H1 (cell line): ENCODE measurements at regions not wholly inside any gene's neighbourhood (a gene's known extent, or its start where the extent isn't known, plus 50 kb on each side); places are given as distances from the start of the nearest gene placed in this dataset.
A peak's percentile ranks its signal among the peaks of the same experiment; 100 is the strongest.
"Not testable (repeated sequence)": the region's sequence is repeated elsewhere in the genome, so short reads cannot be mapped to it uniquely, and the experiment has no call there.

Experiments
- CTCF ChIA-PET: fragments of 300-600 bp; sonication (Branson Sonifier 250); formaldehyde crosslinking; loops from one replicate; lab custom pipeline; 2021; ENCODE audit not compliant: partially characterized antibody; lab: Charles Lee
- POLR2A ChIA-PET: fragments of 300-600 bp; sonication (Branson Sonifier 250); formaldehyde crosslinking; loops from one replicate; lab custom pipeline; 2021; ENCODE audit warnings: inconsistent platforms; ENCODE audit not compliant: partially characterized antibody; lab: Charles Lee
- DNase-seq, 2 experiments: peaks; one replicate each; pipeline versions ENCODE4 v3.0.0 to v3.0.0-alpha.2; 2010 to 2022; ENCODE audit warnings: low spot score in 2 of 2, low read depth in 1 of 2, mixed read lengths in 1 of 2
- FAIRE-seq: peaks from 2 replicates; lab custom pipeline; 2011; peaks lifted over from hg19 to GRCh38; lab: Jason Lieb, UNC
- H2AFZ ChIP-seq: 2 replicates; pipeline ENCODE4 v1.8.1; 2012; ENCODE audit warnings: low read length, inconsistent platforms
- H2AK5ac ChIP-seq: 2 replicates; pipeline ENCODE4 v1.6.1; 2013; ENCODE audit warnings: low read depth, low read length
- H2BK120ac ChIP-seq: replicated peaks from 2 replicates; pipeline ENCODE3; 2013; ENCODE audit warnings: low read depth, low read length, inconsistent platforms
- H2BK12ac ChIP-seq: 2 replicates; pipeline ENCODE4 v1.6.1; 2013; ENCODE audit warnings: low read depth, low read length
- H2BK15ac ChIP-seq: 2 replicates; pipeline ENCODE4 v1.6.1; 2013; ENCODE audit warnings: low read length
- H2BK20ac ChIP-seq: 2 replicates; pipeline ENCODE4 v1.6.1; 2013; ENCODE audit warnings: low read length
- H2BK5ac ChIP-seq: 2 replicates; pipeline ENCODE4 v1.6.1; 2013; ENCODE audit warnings: low read depth, low read length
- H3K14ac ChIP-seq: 2 replicates; pipeline ENCODE4 v1.6.1; 2013; ENCODE audit warnings: inconsistent platforms; ENCODE audit not compliant: insufficient read length
- H3K18ac ChIP-seq: 2 replicates; pipeline ENCODE4 v1.6.1; 2013; ENCODE audit warnings: low read length; ENCODE audit errors: extremely low read depth
- H3K23ac ChIP-seq: 2 replicates; pipeline ENCODE4 v1.6.1; 2013; ENCODE audit warnings: inconsistent platforms; ENCODE audit not compliant: insufficient read length
- H3K23me2 ChIP-seq: 2 replicates; pipeline ENCODE4 v1.6.1; 2013; ENCODE audit warnings: low read depth, low read length
- H3K27ac ChIP-seq: 2 replicates; pipeline ENCODE4 v1.6.1; 2011; ENCODE audit warnings: low read depth, low read length, inconsistent platforms
- H3K27me3 ChIP-seq, 4 experiments: replicated peaks in 1 of 4; 1 replicate in 1 of 4; 2 replicates in 3 of 4; pipeline versions ENCODE4 v1.6.1 to v1.8.1; 2011 to 2013; ENCODE audit warnings: low read length in 3 of 4, mild to moderate bottlenecking in 3 of 4, inconsistent platforms in 2 of 4, mixed read lengths in 2 of 4, moderate library complexity in 1 of 4; ENCODE audit not compliant: control insufficient read depth in 3 of 4, insufficient read depth in 3 of 4; ENCODE audit errors: extremely low read depth in 1 of 4
- H3K36me3 ChIP-seq, 4 experiments: 2 replicates each; pipeline versions ENCODE4 v1.6.1 to v1.8.1; 2011 to 2013; ENCODE audit warnings: mild to moderate bottlenecking in 4 of 4, low read length in 3 of 4, moderate library complexity in 2 of 4, control low read depth in 1 of 4, inconsistent platforms in 1 of 4; ENCODE audit not compliant: insufficient read depth in 4 of 4, control insufficient read depth in 2 of 4
- H3K4ac ChIP-seq: replicated peaks from 2 replicates; pipeline ENCODE3; 2013; ENCODE audit warnings: low read length, low read depth, mixed read lengths, inconsistent platforms; ENCODE audit not compliant: insufficient read length
- H3K4me1 ChIP-seq, 4 experiments: replicated peaks in 1 of 4; 1 replicate in 1 of 4; 2 replicates in 3 of 4; pipeline versions ENCODE4 v1.6.1 to v1.8.1; 2011 to 2013; ENCODE audit warnings: low read length in 3 of 4, inconsistent platforms in 2 of 4, mixed read lengths in 1 of 4; ENCODE audit not compliant: insufficient read depth in 4 of 4, control insufficient read depth in 3 of 4
- H3K4me2 ChIP-seq, 2 experiments: 2 replicates each; pipeline versions ENCODE4 v1.6.1 to v1.8.1; 2011 to 2013; ENCODE audit warnings: low read depth in 2 of 2, low read length in 2 of 2, control low read depth in 1 of 2, inconsistent platforms in 1 of 2, mild to moderate bottlenecking in 1 of 2; ENCODE audit not compliant: insufficient read depth in 1 of 2
- H3K4me3 ChIP-seq, 4 experiments: fragments of 200-600, 300-600 bp in 1 of 4; sonication (generic), shearing (Covaris generic), sonication (Bioruptor Twin) in 1 of 4; 2 replicates each; pipeline versions ENCODE4 v1.5.1 to v1.8.1; 2011 to 2016; ENCODE audit warnings: low read length in 4 of 4, low read depth in 3 of 4, control low read depth in 2 of 4, inconsistent platforms in 2 of 4, mild to moderate bottlenecking in 2 of 4, mixed read lengths in 1 of 4, moderate library complexity in 1 of 4; ENCODE audit not compliant: insufficient read depth in 2 of 4; ENCODE audit errors: extremely low read depth in 1 of 4
- H3K56ac ChIP-seq: replicated peaks from 2 replicates; pipeline ENCODE3; 2013; ENCODE audit warnings: low read depth, mild to moderate bottlenecking, mixed read lengths, low read length, inconsistent platforms; ENCODE audit not compliant: insufficient read length
- H3K79me1 ChIP-seq: 2 replicates; pipeline ENCODE4 v1.6.1; 2013; ENCODE audit warnings: low read depth, low read length, control low read depth
- H3K79me2 ChIP-seq, 2 experiments: 2 replicates each; pipeline versions ENCODE4 v1.6.1 to v1.8.1; 2012 to 2013; ENCODE audit warnings: low read length in 2 of 2, mild to moderate bottlenecking in 2 of 2, inconsistent platforms in 1 of 2; ENCODE audit not compliant: insufficient read depth in 2 of 2, control insufficient read depth in 1 of 2
- H3K9ac ChIP-seq, 4 experiments: replicated peaks in 1 of 4; 1 replicate in 1 of 4; 2 replicates in 3 of 4; pipeline versions ENCODE4 v1.6.1 to v1.8.1; 2011 to 2013; ENCODE audit warnings: low read depth in 3 of 4, low read length in 3 of 4, control low read depth in 2 of 4, mild to moderate bottlenecking in 2 of 4, moderate library complexity in 2 of 4, inconsistent platforms in 1 of 4; ENCODE audit errors: extremely low read depth in 1 of 4
- H3K9me3 ChIP-seq, 2 experiments: 2 replicates each; pipeline versions ENCODE4 v1.6.1 to v1.8.1; 2012 to 2013; ENCODE audit warnings: mild to moderate bottlenecking in 2 of 2, moderate library complexity in 2 of 2, control low read depth in 1 of 2, inconsistent platforms in 1 of 2, low read depth in 1 of 2, low read length in 1 of 2, mixed read lengths in 1 of 2; ENCODE audit not compliant: insufficient read depth in 2 of 2
- H4K20me1 ChIP-seq, 2 experiments: replicated peaks in 1 of 2; 2 replicates each; pipeline versions ENCODE3 to v1.8.1; 2011 to 2013; ENCODE audit warnings: inconsistent platforms in 2 of 2, low read length in 2 of 2, mild to moderate bottlenecking in 1 of 2; ENCODE audit not compliant: insufficient read depth in 2 of 2, control insufficient read depth in 1 of 2
- H4K5ac ChIP-seq: 2 replicates; pipeline ENCODE4 v1.6.1; 2013; ENCODE audit warnings: low read length, low read depth, mixed read lengths, inconsistent platforms; ENCODE audit not compliant: insufficient read length
- H4K8ac ChIP-seq: 2 replicates; pipeline ENCODE4 v1.8.0; 2013; ENCODE audit warnings: mild to moderate bottlenecking, moderate library complexity, low read length, inconsistent platforms; ENCODE audit not compliant: insufficient read depth; ENCODE audit errors: extremely low read depth
- H4K91ac ChIP-seq: replicated peaks from 2 replicates; pipeline ENCODE3; 2013; ENCODE audit warnings: low read length, mixed read lengths, inconsistent platforms; ENCODE audit not compliant: insufficient read length
- WGBS, 2 experiments: shearing (Covaris generic) in 1 of 2; methylation state at CpG; one replicate each; pipeline versions ENCODE4 v1.1.6 to v1.1.7; 2013 to 2015; ENCODE audit warnings: low lambda C conversion rate in 2 of 2, mixed read lengths in 2 of 2, inconsistent platforms in 1 of 2, low coverage in 1 of 2, missing lambda C conversion rate in 1 of 2; ENCODE audit not compliant: insufficient replicate concordance in 2 of 2, insufficient coverage in 1 of 2, insufficient read length in 1 of 2; ENCODE audit errors: extremely low coverage in 1 of 2, missing lambda C conversion rate in 1 of 2; 5-methylcytosine and 5-hydroxymethylcytosine counted together

DNA sequence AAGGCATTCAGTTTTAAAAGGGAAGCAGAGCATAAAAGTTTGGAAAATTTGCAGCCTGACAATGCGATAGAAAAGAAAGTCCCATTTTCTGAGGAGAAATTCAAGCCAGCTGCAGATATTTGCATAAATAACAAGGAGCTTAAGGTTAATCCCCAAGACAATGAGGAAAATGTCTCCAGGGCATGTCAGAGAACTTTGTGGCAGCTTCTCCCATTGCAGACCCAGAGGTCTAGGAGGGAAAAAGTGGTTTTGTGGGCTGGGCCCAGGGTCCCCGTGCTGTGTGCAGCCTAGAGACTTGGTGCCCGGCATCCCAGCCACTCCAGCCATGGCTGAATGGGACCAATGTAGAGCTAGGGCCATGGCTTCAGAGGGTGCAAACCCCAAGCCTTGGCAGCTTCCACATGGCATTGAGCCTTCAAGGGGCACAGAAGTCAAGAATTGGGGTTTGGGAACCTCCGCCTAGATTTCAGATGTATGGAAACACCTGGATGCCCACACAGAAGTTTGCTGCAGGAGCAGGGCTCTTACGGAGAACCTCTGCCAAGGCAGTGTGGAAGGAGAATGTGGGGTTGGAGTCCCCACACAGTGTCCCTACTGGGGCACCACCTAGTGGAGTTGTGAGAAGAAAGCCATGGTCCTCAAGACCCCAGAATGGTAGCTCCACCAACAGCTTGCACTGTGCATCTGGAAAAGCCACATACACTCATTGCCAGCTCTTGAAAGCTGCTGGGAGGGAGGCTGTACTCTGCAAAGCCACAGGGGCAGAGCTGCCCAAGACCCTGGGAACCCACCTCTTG lies 62.3 kb upstream of the SSBP3 start:
- H4K91ac ChIP-seq, result not testable (repeated sequence)

More for the DNA sequence above, 62.3 kb upstream of the SSBP3 start:
- not testable (repeated sequence) for H3K27me3 ChIP-seq, H3K79me1 ChIP-seq, H3K4ac ChIP-seq, DNase-seq, H4K5ac ChIP-seq, H4K8ac ChIP-seq, H3K23me2 ChIP-seq, H2BK5ac ChIP-seq, H3K18ac ChIP-seq, H3K27ac ChIP-seq, H2BK120ac ChIP-seq, H2BK15ac ChIP-seq, H3K56ac ChIP-seq, FAIRE-seq, H3K9ac ChIP-seq, H2AFZ ChIP-seq, H3K4me3 ChIP-seq, H2AK5ac ChIP-seq, H3K79me2 ChIP-seq, H4K20me1 ChIP-seq, H3K4me2 ChIP-seq, H3K23ac ChIP-seq, H3K9me3 ChIP-seq, H2BK20ac ChIP-seq, H3K36me3 ChIP-seq, H3K14ac ChIP-seq
- 88% methylated on average over 5 of the region's 5 CpGs; no CpG with 5 or more reads in 1 of the 2 experiments for WGBS, 2 experiments
- H3K4me1 ChIP-seq, result peaks cover 0 to 23% (median 16%) of the 10 kb centered on the region in 4 experiments; a peak in 6 of 7 replicates
- ChIA-PET CTCF (interaction anchor here (0.7 to 1.1 kb wide), 3 partner anchors 13 to 18 kb away, joined by 3 to 4 read pairs (median 3); no protein-coding TSS in a partner anchor), POLR2A (interaction anchor here (0.8 to 1.4 kb wide), 2 partner anchors 14 to 21 kb away, joined by 3 read pairs; no protein-coding TSS in a partner anchor)
- H2BK12ac ChIP-seq, result peak overlapping the region; percentile 50; the same call in 1 of the 2 replicates
